Neuronal stem cell (in vitro differentiated cells): ENCODE measurements at regions not wholly inside any gene's neighbourhood (a gene's known extent, or its start where the extent isn't known, plus 50 kb on each side); places are given as distances from the start of the nearest gene placed in this dataset.

ENCODE experiments used
- DNase-seq: peaks from one replicate; pipeline ENCODE4 v3.0.0-alpha.2; 2013; ENCODE audit warnings: low spot score
- H2AFZ ChIP-seq: one replicate; pipeline ENCODE4 v1.6.1; 2013; ENCODE audit warnings: mild to moderate bottlenecking, low read length, inconsistent platforms
- H2AK5ac ChIP-seq: 2 replicates; pipeline ENCODE4 v1.6.1; 2013; ENCODE audit warnings: low read depth, mild to moderate bottlenecking, inconsistent platforms, low read length, moderate library complexity, mixed read lengths
- H2BK120ac ChIP-seq: 2 replicates; pipeline ENCODE4 v1.6.1; 2013; ENCODE audit warnings: low read depth, mild to moderate bottlenecking, inconsistent platforms, low read length, moderate library complexity, mixed read lengths
- H2BK12ac ChIP-seq: one replicate; pipeline ENCODE4 v1.6.1; 2013; ENCODE audit warnings: low read length, inconsistent platforms
- H2BK15ac ChIP-seq: 2 replicates; pipeline ENCODE4 v1.6.1; 2013; ENCODE audit warnings: mild to moderate bottlenecking, low read length, inconsistent platforms, mixed read lengths
- H2BK5ac ChIP-seq: one replicate; pipeline ENCODE4 v1.6.1; 2013; ENCODE audit warnings: inconsistent platforms, mild to moderate bottlenecking, low read length, moderate library complexity
- H3K14ac ChIP-seq: one replicate; pipeline ENCODE4 v1.6.1; 2013; ENCODE audit warnings: low read length, inconsistent platforms
- H3K18ac ChIP-seq: 2 replicates; pipeline ENCODE4 v1.6.1; 2013; ENCODE audit warnings: low read length, inconsistent platforms
- H3K23ac ChIP-seq: 2 replicates; pipeline ENCODE4 v1.6.1; 2013; ENCODE audit warnings: low read depth, mild to moderate bottlenecking, mixed read lengths, low read length, inconsistent platforms; ENCODE audit not compliant: poor library complexity
- H3K27ac ChIP-seq: replicated peaks from 3 replicates; pipeline ENCODE4 v1.5.1; 2013; ENCODE audit warnings: low read length, inconsistent platforms
- H3K27me3 ChIP-seq, 3 experiments: 2 replicates each; pipeline ENCODE4 v1.6.1; 2013; ENCODE audit warnings: low read length in 3 of 3, mild to moderate bottlenecking in 2 of 3, inconsistent platforms in 1 of 3, low read depth in 1 of 3, mixed read lengths in 1 of 3, moderate library complexity in 1 of 3; ENCODE audit not compliant: control insufficient read depth in 3 of 3, insufficient read depth in 3 of 3
- H3K36me3 ChIP-seq, 2 donors: replicated peaks in 1 of 2; 2 replicates each; pipeline ENCODE4 v1.6.1; 2013; ENCODE audit warnings: low read length in 2 of 2; ENCODE audit not compliant: control insufficient read depth in 2 of 2, insufficient read depth in 2 of 2
- H3K4ac ChIP-seq: 2 replicates; pipeline ENCODE4 v1.6.1; 2013; ENCODE audit warnings: inconsistent platforms, mild to moderate bottlenecking, low read length, moderate library complexity
- H3K4me1 ChIP-seq, 2 donors: 1 replicate in 1 of 2; 2 replicates in 1 of 2; pipeline ENCODE4 v1.6.1; 2013; ENCODE audit warnings: low read length in 2 of 2, low read depth in 1 of 2; ENCODE audit not compliant: control insufficient read depth in 2 of 2, insufficient read depth in 1 of 2
- H3K4me2 ChIP-seq: one replicate; pipeline ENCODE4 v1.6.1; 2013; ENCODE audit warnings: mild to moderate bottlenecking, low read length, inconsistent platforms; ENCODE audit not compliant: insufficient read depth, poor library complexity, severe bottlenecking
- H3K4me3 ChIP-seq, 2 donors: 2 replicates each; pipeline ENCODE4 v1.5.1; 2013; ENCODE audit warnings: low read length in 2 of 2, mild to moderate bottlenecking in 2 of 2, inconsistent platforms in 1 of 2, moderate library complexity in 1 of 2
- H3K79me1 ChIP-seq: one replicate; pipeline ENCODE4 v1.6.1; 2013; ENCODE audit warnings: low read depth, mild to moderate bottlenecking, inconsistent platforms, low read length, moderate library complexity
- H3K9ac ChIP-seq: one replicate; pipeline ENCODE4 v1.6.1; 2013; ENCODE audit warnings: mild to moderate bottlenecking, low read depth, low read length, inconsistent platforms; ENCODE audit not compliant: poor library complexity
- H3K9me3 ChIP-seq, 2 donors: replicated peaks in 1 of 2; 2 replicates each; pipeline versions ENCODE3 to v1.6.1; 2013; ENCODE audit warnings: low read length in 2 of 2, mild to moderate bottlenecking in 2 of 2, inconsistent platforms in 1 of 2, low read depth in 1 of 2, mixed read lengths in 1 of 2, moderate library complexity in 1 of 2; ENCODE audit not compliant: control insufficient read depth in 2 of 2, insufficient read depth in 1 of 2
- H4K8ac ChIP-seq: one replicate; pipeline ENCODE4 v1.6.1; 2013; ENCODE audit warnings: low read depth, mild to moderate bottlenecking, inconsistent platforms, low read length, moderate library complexity
- H4K91ac ChIP-seq: one replicate; pipeline ENCODE4 v1.6.1; 2013; ENCODE audit warnings: low read length, low read depth, mild to moderate bottlenecking, inconsistent platforms; ENCODE audit not compliant: poor library complexity
- WGBS, 2 donors: extraction: QIAGEN DNeasy Blood & Tissue Kit; methylation state at CpG; one replicate each; pipeline ENCODE4 v1.1.7; 2013; ENCODE audit warnings: missing lambda C conversion rate in 2 of 2, mixed read lengths in 1 of 2; ENCODE audit not compliant: insufficient read length in 2 of 2, insufficient replicate concordance in 1 of 2; ENCODE audit errors: extremely low coverage in 2 of 2; 5-methylcytosine and 5-hydroxymethylcytosine counted together

DNA sequence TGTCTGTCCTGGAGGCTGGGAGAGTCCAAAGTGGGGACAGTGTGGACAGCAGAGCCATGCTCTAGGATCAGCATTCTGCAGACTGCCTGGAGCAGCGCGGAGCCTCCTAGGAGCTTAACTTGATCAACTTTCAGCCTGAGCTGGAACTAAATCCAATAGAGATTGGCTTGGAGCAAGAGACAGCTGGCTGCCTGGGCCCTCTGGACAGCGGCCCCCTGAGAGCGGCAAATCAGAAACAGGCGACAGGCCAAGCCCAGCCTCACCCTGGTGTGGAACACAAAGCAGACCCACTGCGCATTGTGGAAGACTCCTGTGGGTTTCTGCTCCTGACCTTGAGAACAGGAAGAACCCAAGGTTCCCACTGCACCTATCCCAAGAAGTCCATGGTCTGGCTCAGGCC lies 462.2 kb downstream of the TSHZ3 start:
- Histone ChIP-seq H4K91ac (no peak overlapping the region), H4K8ac (no peak overlapping the region), H3K4ac (no peak overlapping the region), H2BK12ac (no peak overlapping the region), H2AFZ (no peak overlapping the region), H3K9me3 (no peaks in the 10 kb centered on the region), H3K4me1 (peaks cover 0 to 2% of the 10 kb centered on the region in 2 donors), H2AK5ac (no peak overlapping the region), H3K4me3 (no peak overlapping the region), H2BK120ac (no peak overlapping the region), H2BK15ac (no peak overlapping the region), H3K14ac (no peak overlapping the region), H3K36me3 (no peaks in the 10 kb centered on the region), H2BK5ac (no peak overlapping the region), H3K4me2 (no peak overlapping the region), H3K27me3 (no peaks in the 10 kb centered on the region), H3K9ac (no peak overlapping the region), H3K79me1 (no peaks in the 10 kb centered on the region), H3K23ac (no peak overlapping the region), H3K27ac (no peak overlapping the region), H3K18ac (no peak overlapping the region)
- WGBS, 2 donors = no CpG with 5 or more reads among the region's 6 CpGs
- no peak for DNase-seq

DNA sequence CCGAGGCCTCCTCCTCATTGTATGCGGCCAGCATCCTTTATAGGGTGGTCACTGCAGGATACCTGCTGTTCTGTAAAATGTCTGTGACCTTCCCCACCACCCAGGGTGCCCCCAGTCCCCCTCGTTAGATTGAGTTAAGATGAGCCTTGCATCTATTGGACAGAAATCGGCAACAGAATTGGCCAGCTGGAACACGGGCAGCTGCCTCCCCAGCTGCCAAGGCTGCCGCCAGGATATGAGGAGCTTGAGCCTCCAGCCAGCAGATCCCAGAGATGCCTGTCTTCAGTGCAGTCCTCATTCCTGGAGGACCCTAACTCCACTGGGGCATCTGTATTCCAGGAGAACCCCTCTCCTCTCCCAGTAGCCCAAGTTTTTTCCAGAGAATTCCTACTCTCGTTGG lies 463.0 kb downstream of the TSHZ3 start:
- Histone ChIP-seq H3K9ac (no peak overlapping the region), H4K91ac (no peak overlapping the region), H3K27me3 (no peaks in the 10 kb centered on the region), H3K14ac (no peak overlapping the region), H3K36me3 (no peaks in the 10 kb centered on the region), H2AFZ (no peak overlapping the region), H3K4ac (no peak overlapping the region), H2BK12ac (no peak overlapping the region), H3K79me1 (no peaks in the 10 kb centered on the region), H2AK5ac (peak overlapping the region; percentile 54), H2BK15ac (no peak overlapping the region), H3K4me2 (no peak overlapping the region), H2BK120ac (no peak overlapping the region), H2BK5ac (no peak overlapping the region), H4K8ac (no peak overlapping the region), H3K4me3 (no peak overlapping the region), H3K23ac (no peak overlapping the region), H3K18ac (peak overlapping the region; percentile 60), H3K9me3 (no peaks in the 10 kb centered on the region), H3K27ac (no peak overlapping the region), H3K4me1 (peaks cover 0 to 2% of the 10 kb centered on the region in 2 donors)
- no CpG with 5 or more reads among the region's 7 CpGs for WGBS, 2 donors
- no peak for DNase-seq

DNA sequence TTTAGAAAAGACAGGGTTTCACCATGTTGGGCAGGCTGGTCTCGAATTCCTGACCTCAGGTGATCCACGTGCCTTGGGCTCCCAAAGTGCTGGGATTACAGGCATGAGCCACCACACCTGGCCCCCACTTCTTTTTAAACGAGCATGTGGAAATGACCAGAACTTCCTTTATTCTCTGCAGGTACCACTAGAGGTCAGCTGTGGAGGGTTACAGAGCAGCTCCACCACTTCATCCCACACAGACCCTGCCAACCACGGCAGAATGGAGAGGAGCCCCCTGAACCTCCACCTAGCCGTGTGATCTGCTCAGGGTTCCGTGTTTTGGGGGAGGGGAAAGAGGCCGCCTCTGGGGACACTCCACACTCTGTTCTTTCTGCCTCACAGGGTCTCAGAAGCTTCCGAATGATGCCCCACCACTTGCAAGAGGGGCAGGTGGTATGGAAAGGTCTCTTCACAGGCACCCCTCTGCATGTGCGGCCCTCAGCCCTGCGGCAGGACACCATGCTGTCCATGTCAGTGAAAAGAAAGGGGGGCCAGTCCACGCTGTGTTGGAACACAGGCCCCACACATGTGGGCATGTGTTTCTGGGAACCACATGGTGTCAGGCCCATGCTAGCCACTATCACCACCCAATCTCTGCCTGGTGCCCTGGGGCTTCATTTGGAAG lies 465.0 kb downstream of the TSHZ3 start:
- Histone ChIP-seq H2AFZ (no peak overlapping the region), H3K14ac (no peak overlapping the region), H3K23ac (peak overlapping the region; percentile 56), H2BK120ac (no peak overlapping the region), H3K18ac (peak overlapping the region; percentile 41), H3K4ac (no peak overlapping the region), H3K4me2 (no peak overlapping the region), H3K27me3 (no peaks in the 10 kb centered on the region), H3K4me3 (no peak overlapping the region), H3K9ac (no peak overlapping the region), H3K9me3 (no peaks in the 10 kb centered on the region), H2BK5ac (no peak overlapping the region), H3K36me3 (no peaks in the 10 kb centered on the region), H4K8ac (no peak overlapping the region), H4K91ac (no peak overlapping the region), H2BK15ac (no peak overlapping the region), H2AK5ac (no peak overlapping the region), H3K79me1 (no peaks in the 10 kb centered on the region), H3K27ac (no peak overlapping the region), H2BK12ac (no peak overlapping the region), H3K4me1 (peaks cover 0 to 2% of the 10 kb centered on the region in 2 donors)
- no peak for DNase-seq
- no CpG with 5 or more reads among the region's 11 CpGs for WGBS, 2 donors

DNA sequence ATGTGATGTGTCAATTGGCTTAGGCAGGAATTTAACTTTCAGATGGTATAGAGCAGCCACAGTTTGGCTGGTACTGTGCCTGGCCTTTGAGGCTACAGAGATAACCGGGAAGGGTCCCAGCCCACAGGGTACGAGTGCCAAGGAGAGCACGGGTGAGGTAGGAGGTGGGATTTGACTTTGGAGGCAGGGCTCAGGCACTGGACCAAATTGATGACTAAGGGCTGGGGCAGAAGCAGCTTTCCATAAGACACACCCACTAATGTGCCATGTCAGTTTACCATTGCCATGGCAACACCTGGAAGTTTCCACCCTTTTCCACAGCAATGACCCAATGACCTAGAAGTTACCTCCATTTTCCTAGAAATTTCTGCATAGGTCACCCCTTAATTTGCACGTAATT lies 466.2 kb downstream of the TSHZ3 start:
- Histone ChIP-seq H4K8ac (no peak overlapping the region), H2AFZ (no peak overlapping the region), H3K79me1 (no peaks in the 10 kb centered on the region), H3K4me1 (peaks cover 0 to 2% of the 10 kb centered on the region in 2 donors), H3K23ac (no peak overlapping the region), H2BK12ac (no peak overlapping the region), H3K27ac (no peak overlapping the region), H2BK120ac (no peak overlapping the region), H3K9me3 (no peaks in the 10 kb centered on the region), H4K91ac (no peak overlapping the region), H2BK5ac (no peak overlapping the region), H3K27me3 (no peaks in the 10 kb centered on the region), H2BK15ac (no peak overlapping the region), H3K14ac (no peak overlapping the region), H3K18ac (no peak overlapping the region), H3K36me3 (no peaks in the 10 kb centered on the region), H3K4me2 (no peak overlapping the region), H3K9ac (no peak overlapping the region), H3K4ac (no peak overlapping the region), H2AK5ac (no peak overlapping the region), H3K4me3 (no peak overlapping the region)
- WGBS, 2 donors = no CpG with 5 or more reads among the region's 4 CpGs
- no peak for DNase-seq
